Activated T-helper 17 cell treated with anti-CD3 and anti-CD28 coated beads, Interleukin-2, amount 50 U/mL, for 72 hours (primary cell): ENCODE measurements at regions not wholly inside any gene's neighbourhood (a gene's known extent, or its start where the extent isn't known, plus 50 kb on each side); places are given as distances from the start of the nearest gene placed in this dataset.

Experiments used
- ATAC-seq: fragments of 150-1000 bp; cut with Tn5 transposase; replicated peaks from 2 replicates; pipeline ENCODE4 v1.10.0; 2021; ENCODE audit warnings: mild to moderate bottlenecking, moderate library complexity
- H3K27ac Mint-ChIP-seq: one replicate; pipeline ENCODE4 v1.8.0; 2022; ENCODE audit warnings: mixed read lengths
- H3K27me3 Mint-ChIP-seq: one replicate; pipeline ENCODE4 v1.8.0; 2022; ENCODE audit warnings: mixed read lengths
- H3K36me3 Mint-ChIP-seq: one replicate; pipeline ENCODE4 v1.8.0; 2022; ENCODE audit warnings: low read depth, mild to moderate bottlenecking, mixed read lengths
- H3K4me1 Mint-ChIP-seq: one replicate; pipeline ENCODE4 v1.8.0; 2022; ENCODE audit warnings: mixed read lengths
- H3K4me3 Mint-ChIP-seq: one replicate; pipeline ENCODE4 v1.8.0; 2022; ENCODE audit warnings: mild to moderate bottlenecking, mixed read lengths
- H3K9me3 Mint-ChIP-seq: one replicate; pipeline ENCODE4 v1.8.0; 2022; ENCODE audit warnings: mixed read lengths

DNA sequence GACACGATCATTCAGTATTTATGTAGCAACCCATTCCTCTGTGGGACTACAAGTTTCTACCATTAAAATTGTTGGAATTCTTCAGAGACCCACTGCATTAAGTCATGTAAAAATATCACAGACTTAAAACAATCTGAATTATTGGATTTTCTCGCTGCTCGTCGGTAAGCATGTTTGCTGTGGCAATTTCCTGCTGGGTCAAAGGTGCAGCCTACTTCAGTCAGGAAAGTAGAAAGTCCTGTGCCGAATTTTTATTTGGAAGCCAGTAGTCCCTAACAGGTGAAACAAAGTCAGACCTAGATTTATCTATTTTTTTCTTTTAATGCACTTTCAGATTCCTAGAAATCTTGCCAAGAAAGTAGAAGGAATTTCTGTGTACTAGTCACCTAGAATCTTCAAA, 110.4 kb upstream of the MYL2 start:
- H3K27ac Mint-ChIP-seq: no peak overlapping the region
- peaks cover 48% of the 10 kb centered on the region for H3K27me3 Mint-ChIP-seq
- no peaks in the 10 kb centered on the region for H3K9me3 Mint-ChIP-seq
- ATAC-seq: no peak
- no peaks in the 10 kb centered on the region for H3K36me3 Mint-ChIP-seq
- no peak overlapping the region for H3K4me3 Mint-ChIP-seq
- peaks cover 3% of the 10 kb centered on the region for H3K4me1 Mint-ChIP-seq

DNA sequence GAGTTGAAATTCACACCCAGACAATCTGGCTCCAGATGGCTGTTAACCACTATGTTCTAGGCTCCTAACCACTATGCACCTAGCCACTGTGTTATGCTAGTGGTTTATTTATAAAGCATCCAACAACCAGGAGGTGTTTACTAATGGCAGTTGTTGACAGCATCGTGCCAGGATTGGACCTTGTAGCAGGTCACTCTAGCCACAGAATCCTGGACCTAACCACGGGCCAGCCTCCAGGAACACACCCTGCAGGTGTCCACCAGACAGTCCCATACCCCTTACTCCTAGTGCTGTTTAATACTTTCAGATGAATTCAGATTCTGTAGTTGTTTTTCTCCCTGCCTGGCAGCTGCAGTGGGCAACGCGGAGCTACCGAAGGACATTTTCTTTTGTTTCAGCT, 109.4 kb upstream of the MYL2 start:
- peaks cover 41% of the 10 kb centered on the region for H3K27me3 Mint-ChIP-seq
- H3K4me3 Mint-ChIP-seq: no peak overlapping the region
- H3K36me3 Mint-ChIP-seq: no peaks in the 10 kb centered on the region
- no peaks in the 10 kb centered on the region for H3K4me1 Mint-ChIP-seq
- no peaks in the 10 kb centered on the region for H3K9me3 Mint-ChIP-seq
- no peak for ATAC-seq
- no peak overlapping the region for H3K27ac Mint-ChIP-seq

DNA sequence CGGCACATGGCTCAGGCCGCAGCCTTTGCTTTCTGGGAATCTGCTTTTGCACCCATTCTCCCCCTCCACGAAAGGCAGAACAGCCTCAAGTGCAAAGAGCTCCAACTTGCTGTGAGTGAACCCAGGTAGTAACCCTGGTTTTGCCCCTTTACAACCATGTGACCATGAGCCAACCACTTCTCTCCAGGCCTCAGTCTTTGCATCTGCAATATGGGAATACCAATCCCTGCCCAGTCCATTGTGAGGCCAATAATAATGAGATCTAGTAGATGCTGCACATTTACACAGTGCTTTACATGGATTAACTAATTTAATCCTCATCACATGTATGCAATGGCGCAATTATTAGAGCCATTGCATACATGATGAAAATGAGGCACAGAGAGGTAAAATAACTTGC, 108.9 kb upstream of the MYL2 start:
- no peaks in the 10 kb centered on the region for H3K9me3 Mint-ChIP-seq
- no peak overlapping the region for H3K27ac Mint-ChIP-seq
- H3K27me3 Mint-ChIP-seq: peaks cover 42% of the 10 kb centered on the region
- H3K4me3 Mint-ChIP-seq: no peak overlapping the region
- H3K36me3 Mint-ChIP-seq: no peaks in the 10 kb centered on the region
- H3K4me1 Mint-ChIP-seq: no peaks in the 10 kb centered on the region
- no peak for ATAC-seq

DNA sequence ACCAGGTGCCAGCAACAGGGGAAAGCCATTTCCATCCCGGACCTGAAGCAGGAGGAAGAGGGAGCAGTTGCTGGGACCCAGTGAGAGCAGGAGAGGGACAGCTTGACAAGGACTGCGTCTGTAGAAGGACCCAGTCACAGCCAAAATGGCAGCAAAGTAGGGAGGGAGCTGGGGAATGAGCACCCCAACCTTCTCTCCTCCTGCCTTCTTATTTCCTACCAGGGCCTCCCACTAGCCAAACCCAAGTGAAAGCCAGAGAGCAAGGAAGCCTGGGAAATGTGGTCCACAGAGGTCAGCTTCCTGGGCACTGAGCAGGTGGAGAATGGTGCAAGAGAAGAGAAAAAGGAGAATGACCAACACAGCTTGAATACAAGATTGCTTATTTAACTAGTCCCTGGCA, 108.5 kb upstream of the MYL2 start:
- Mint-ChIP-seq H3K27me3 (peaks cover 42% of the 10 kb centered on the region), H3K9me3 (no peaks in the 10 kb centered on the region), H3K27ac (no peak overlapping the region), H3K4me1 (no peaks in the 10 kb centered on the region), H3K4me3 (no peak overlapping the region), H3K36me3 (no peaks in the 10 kb centered on the region)
- no peak for ATAC-seq

DNA sequence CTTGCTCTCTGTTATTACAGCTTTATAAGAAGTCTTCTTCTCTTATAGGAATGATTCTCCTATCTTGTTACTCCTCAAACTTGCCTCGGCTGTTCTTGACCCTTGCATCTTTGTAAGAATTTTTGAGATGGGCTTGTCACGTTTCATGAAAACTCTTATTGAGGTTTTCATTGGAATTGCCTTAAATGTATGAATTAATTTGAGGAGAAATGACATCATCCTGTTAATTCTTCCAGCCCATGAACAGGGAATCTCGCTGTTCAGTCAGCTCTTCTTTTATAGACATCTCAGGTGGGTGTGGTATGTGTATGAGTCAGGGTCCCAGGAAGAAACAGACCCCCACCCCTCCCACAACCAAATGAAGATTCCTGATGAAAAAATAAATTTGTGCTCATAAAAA, 107.1 kb upstream of the MYL2 start:
- H3K27me3 Mint-ChIP-seq: peaks cover 39% of the 10 kb centered on the region
- H3K36me3 Mint-ChIP-seq: no peaks in the 10 kb centered on the region

DNA sequence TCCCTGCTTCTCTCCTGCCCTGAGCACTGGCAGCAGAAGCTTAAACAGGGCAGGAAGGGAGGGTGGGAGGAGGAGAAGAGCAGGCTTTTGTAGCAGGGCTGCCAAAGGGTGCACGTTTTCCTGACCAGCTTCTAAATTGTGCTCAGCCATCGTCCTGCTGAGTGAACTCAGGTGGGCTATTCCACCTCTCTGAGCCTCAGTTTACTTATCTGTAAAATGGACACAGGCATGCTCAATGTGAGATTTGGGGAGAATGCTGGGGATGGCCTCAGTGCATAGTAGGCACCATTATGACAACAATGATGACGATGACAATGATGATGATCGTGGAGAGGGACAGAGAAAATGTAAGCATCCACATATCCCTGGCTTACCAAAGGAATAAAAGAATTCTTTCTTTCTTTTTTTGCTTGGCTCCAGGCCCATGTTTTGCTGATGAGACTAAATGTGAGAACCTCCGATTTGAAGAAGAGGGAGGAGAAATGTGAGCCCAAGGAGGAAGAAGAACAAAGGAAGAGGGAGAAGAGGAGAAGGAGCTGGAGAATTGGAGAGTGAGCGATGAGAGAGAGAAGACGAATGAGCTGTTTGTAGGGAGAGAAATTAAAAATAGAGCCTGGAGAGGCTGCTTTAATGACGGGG, 105.5 kb upstream of the MYL2 start:
- no peak overlapping the region for H3K27ac Mint-ChIP-seq
- ATAC-seq: no peak
- H3K4me3 Mint-ChIP-seq: no peak overlapping the region
- peaks cover 31% of the 10 kb centered on the region for H3K27me3 Mint-ChIP-seq
- no peaks in the 10 kb centered on the region for H3K9me3 Mint-ChIP-seq
- no peaks in the 10 kb centered on the region for H3K4me1 Mint-ChIP-seq
- no peaks in the 10 kb centered on the region for H3K36me3 Mint-ChIP-seq

More for the DNA sequence above, 107.1 kb upstream of the MYL2 start:
- no peak overlapping the region for H3K27ac Mint-ChIP-seq
- no peaks in the 10 kb centered on the region for H3K4me1 Mint-ChIP-seq
- no peak overlapping the region for H3K4me3 Mint-ChIP-seq
- no peaks in the 10 kb centered on the region for H3K9me3 Mint-ChIP-seq
- no peak for ATAC-seq

DNA sequence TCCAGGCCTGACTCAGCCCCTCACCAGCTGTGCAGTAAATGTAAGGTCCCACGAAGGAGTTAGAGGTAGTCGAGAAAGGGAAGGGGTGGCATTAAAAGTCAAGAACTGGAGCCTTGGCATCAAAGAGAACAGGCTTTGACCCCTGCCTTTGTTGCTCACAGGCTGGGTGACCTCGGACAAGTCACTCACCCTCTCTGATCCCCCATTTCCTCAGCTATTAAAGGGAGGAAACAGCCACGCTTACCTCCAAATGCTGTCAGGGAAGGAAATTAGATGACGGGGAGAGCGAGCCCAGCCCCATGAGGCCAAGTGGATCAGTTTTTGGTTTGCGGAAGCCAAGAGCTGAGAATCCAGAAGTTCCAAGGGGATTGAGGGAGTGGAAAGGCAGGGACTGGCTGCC, 104.9 kb upstream of the MYL2 start:
- no peaks in the 10 kb centered on the region for H3K36me3 Mint-ChIP-seq
- peak overlapping the region; percentile 62 for H3K27ac Mint-ChIP-seq
- no peak overlapping the region for H3K4me3 Mint-ChIP-seq
- H3K4me1 Mint-ChIP-seq: no peaks in the 10 kb centered on the region
- no peaks in the 10 kb centered on the region for H3K9me3 Mint-ChIP-seq
- H3K27me3 Mint-ChIP-seq: peaks cover 28% of the 10 kb centered on the region
- no peak for ATAC-seq

DNA sequence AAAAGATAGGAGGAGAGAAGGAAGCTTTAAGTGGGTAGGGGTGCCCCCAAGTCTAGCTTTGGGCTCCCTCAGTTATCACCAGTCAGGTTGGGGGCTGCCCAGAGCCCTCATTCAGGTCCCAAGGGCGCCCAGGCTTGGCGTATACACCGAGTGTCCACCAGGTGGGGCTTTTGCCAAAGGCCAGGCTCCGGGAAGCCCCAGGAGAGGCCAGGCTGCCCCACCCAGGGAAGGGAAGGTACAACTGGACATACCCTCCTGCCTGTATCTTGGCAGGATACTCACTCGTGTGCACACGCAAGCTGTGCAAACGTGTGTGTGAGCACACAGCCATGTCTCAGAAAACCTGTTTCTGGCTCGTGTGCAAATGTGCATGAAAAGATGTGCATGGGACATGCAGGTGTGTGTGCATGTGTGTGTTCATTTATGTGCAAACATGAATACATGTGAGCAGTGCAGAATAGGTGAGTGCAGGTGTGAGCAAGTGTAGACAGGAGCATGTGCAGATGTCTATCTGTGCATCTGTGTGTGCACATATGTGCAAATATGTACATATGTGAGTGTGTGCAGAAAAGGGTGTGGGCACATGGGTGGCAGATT, 103.9 kb upstream of the MYL2 start:
- peak; percentile 68 for ATAC-seq
- H3K27me3 Mint-ChIP-seq: peaks cover 32% of the 10 kb centered on the region
- H3K4me3 Mint-ChIP-seq: no peak overlapping the region
- no peaks in the 10 kb centered on the region for H3K4me1 Mint-ChIP-seq
- H3K27ac Mint-ChIP-seq: no peak overlapping the region
- no peaks in the 10 kb centered on the region for H3K9me3 Mint-ChIP-seq
- H3K36me3 Mint-ChIP-seq: no peaks in the 10 kb centered on the region

DNA sequence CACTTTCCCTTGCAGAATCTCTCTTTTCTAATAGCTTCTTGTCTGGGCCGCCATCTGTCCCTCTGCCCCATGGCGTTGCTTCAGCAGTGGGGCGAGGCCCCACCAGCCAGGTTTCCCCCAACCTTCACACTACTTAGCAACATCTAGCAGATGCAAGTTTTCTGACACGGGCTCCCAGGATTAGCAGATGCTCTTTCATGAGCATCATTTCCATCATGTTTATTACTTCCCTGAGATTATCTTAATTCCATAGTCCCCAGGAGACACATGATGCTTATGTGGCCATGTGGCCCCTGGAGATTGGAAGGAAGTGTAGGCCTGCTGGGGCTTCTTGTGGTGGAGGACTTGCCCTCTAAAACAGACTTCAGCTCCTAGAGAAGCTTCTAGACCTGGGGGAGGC, 102.0 kb upstream of the MYL2 start:
- Mint-ChIP-seq H3K36me3 (no peaks in the 10 kb centered on the region), H3K4me3 (no peak overlapping the region), H3K4me1 (no peaks in the 10 kb centered on the region), H3K9me3 (no peaks in the 10 kb centered on the region), H3K27me3 (peaks cover 33% of the 10 kb centered on the region), H3K27ac (no peak overlapping the region)
- ATAC-seq: no peak

DNA sequence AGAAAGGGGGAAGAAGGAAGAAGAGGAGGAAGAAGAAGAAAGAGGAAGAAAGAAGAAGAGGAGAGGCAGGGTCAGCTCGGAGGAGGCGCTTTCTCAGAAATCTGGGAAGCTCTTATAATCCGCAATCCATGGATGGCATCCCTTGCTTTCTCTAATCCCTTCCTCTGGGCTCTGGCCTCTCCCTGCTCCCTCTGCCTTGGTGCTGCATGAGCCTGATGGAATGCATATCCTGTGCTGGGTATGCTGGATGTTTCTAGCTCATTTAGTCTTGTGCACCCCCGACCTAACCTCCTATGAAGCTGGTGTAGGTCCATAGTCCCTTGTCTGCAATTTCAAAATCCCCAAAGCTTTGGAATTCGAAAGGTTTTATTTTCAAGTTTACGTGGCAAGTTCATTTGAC, 94.2 kb upstream of the MYL2 start:
- Mint-ChIP-seq H3K4me3 (no peak overlapping the region), H3K9me3 (peaks cover 3% of the 10 kb centered on the region), H3K4me1 (no peaks in the 10 kb centered on the region), H3K36me3 (no peaks in the 10 kb centered on the region), H3K27ac (no peak overlapping the region), H3K27me3 (peaks cover 39% of the 10 kb centered on the region)
- ATAC-seq: no peak

DNA sequence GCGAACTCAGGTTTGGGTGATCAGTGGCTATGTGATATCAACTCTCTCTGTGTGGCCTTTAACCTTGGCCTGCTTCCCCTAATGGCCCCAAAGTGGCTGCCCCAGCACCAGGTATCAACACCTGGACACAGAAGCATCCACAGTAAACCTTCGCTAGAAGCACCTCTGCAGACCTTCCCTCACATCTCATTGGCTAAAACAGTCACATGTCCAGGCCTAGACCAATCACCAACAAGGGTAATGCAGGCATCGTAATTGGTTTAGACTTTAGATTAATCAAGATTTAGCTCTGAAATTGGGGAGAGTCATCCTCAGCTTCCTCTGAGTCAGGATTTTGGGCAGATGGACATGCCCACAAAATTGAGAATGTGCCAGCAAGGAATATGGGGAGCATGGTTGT, 92.5 kb upstream of the MYL2 start:
- peaks cover 47% of the 10 kb centered on the region for H3K27me3 Mint-ChIP-seq
- no peak overlapping the region for H3K27ac Mint-ChIP-seq
- H3K4me3 Mint-ChIP-seq: no peak overlapping the region
- H3K36me3 Mint-ChIP-seq: no peaks in the 10 kb centered on the region
- H3K9me3 Mint-ChIP-seq: peaks cover 3% of the 10 kb centered on the region
- ATAC-seq: no peak
- no peaks in the 10 kb centered on the region for H3K4me1 Mint-ChIP-seq

DNA sequence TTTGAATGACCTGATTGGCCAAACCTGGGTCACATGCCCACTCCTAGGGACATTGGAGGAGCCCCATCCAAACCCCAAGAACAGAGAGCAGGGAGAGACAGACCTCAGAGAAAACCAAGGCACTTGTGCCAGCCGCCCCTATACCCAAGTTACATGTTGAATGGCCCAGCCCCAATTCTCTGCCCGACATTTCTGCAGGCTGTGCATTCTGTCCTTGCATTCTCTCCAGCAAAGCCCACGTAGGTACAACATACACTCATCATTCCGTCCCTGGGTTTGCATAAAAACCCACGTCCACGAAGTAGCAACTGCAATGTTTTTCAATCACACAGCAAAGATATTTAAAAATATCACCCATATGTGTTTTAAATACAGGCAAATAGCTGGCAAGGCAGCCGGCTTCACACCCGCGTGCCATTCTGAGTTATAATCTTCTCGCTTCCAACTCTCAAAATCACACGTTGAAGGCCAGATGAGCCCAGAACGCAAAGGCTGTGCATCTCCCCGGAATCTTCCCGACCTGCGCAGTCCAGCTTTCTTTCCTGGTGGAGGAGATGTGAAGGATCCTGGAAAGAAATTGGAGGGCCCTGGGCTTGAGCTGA, 91.7 kb upstream of the MYL2 start:
- Mint-ChIP-seq H3K9me3 (peaks cover 3% of the 10 kb centered on the region), H3K4me1 (no peaks in the 10 kb centered on the region), H3K4me3 (no peak overlapping the region), H3K36me3 (no peaks in the 10 kb centered on the region), H3K27me3 (peaks cover 47% of the 10 kb centered on the region), H3K27ac (no peak overlapping the region)
- ATAC-seq: no peak

DNA sequence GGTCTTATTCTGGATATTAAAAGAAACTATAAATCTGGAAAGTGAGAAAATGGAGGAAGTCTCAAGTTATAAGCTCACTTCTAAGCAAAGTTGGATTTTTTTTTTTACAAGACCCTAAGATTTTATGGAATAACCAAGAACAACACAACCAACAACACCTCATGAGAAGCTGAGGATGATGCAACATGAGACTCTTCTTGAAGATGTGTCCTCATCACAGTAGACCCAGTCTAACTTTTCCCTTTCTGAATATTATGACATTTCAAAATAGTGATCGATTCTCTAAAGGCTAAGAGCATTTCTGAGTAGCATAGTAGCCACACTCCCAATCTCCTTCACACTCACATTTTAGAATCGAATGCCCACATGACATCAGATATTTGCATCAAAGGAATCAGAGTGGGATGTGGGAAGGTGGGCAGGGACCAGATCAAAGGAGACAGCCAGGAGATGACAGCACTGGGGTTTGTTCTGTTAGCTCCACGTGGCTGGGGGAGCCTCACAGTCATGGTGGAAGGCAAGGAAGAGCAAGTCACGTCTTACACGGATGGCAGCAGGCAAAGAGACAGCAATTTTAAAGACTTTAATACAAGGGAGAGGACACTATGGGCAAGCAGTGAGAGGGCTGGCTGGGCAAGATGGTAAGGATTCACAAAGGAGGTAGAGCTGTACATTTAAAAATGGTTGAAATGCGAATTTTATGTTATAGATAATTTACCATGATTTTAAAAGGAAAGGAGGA, 90.7 kb upstream of the MYL2 start:
- Mint-ChIP-seq H3K4me1 (no peaks in the 10 kb centered on the region), H3K9me3 (peaks cover 3% of the 10 kb centered on the region), H3K36me3 (no peaks in the 10 kb centered on the region), H3K4me3 (no peak overlapping the region), H3K27me3 (peaks cover 48% of the 10 kb centered on the region), H3K27ac (no peak overlapping the region)
- no peak for ATAC-seq

DNA sequence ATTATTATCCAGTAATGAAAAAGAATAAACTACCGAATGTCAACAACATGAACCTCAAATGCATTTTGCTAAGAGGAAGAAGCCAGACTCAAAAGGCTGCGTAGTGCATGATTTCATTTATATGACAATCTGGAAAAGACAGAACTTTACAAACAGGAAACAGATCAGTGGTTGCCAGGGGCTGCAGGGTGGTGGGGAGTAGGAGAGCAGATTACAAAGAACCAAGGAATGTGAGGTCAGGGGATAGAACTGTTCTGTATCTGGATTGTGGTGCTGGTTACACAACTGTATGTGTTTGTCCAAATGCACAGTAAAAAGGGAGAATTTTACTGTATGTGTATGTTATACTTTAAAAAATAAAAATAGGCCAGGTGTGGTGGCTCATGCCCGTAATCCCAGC, 89.7 kb upstream of the MYL2 start:
- ATAC-seq: no peak
- H3K27ac Mint-ChIP-seq: no peak overlapping the region
- H3K4me1 Mint-ChIP-seq: no peaks in the 10 kb centered on the region
- no peak overlapping the region for H3K4me3 Mint-ChIP-seq
- H3K9me3 Mint-ChIP-seq: peaks cover 3% of the 10 kb centered on the region
- H3K27me3 Mint-ChIP-seq: peaks cover 53% of the 10 kb centered on the region
- no peaks in the 10 kb centered on the region for H3K36me3 Mint-ChIP-seq

DNA sequence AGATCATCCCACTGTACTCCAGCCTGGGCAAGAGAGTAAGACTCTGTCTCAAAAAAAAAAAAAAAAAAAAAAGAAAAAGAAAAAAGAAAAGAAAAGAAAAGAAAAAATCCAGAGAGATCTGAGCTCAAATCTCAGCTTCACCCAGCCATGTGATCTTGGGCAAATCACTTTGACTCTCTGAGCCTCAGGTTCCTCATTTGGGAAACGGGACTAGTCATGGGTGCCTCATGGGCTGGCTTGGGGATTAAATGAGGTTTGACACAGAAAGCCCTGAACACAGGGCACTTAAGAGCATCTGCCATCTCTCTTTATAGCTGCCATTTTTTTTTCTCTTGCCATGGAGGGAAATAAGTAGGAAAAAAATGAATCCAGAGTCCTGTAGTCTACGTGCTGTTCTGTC, 86.2 kb upstream of the MYL2 start:
- Mint-ChIP-seq H3K27ac (no peak overlapping the region), H3K27me3 (peaks cover 48% of the 10 kb centered on the region), H3K4me1 (no peaks in the 10 kb centered on the region), H3K36me3 (no peaks in the 10 kb centered on the region), H3K4me3 (no peak overlapping the region), H3K9me3 (peaks cover 3% of the 10 kb centered on the region)
- no peak for ATAC-seq
